ENCODE measurements at regions not wholly inside any gene's neighbourhood (a gene's known extent, or its start where the extent isn't known, plus 50 kb on each side); places are given as distances from the start of the nearest gene placed in this dataset.

- TF ChIP-seq CTCF (IDR thresholded peaks at IDR 0.05; ENCODE audit: insufficient read depth, low read length) (no peak), POLR2AphosphoS5 (IDR thresholded peaks at IDR 0.05; ENCODE audit: low read depth) (no peak), REST (IDR thresholded peaks at IDR 0.05; ENCODE audit: insufficient replicate concordance, low read depth) (no peak), SPI1 (IDR thresholded peaks at IDR 0.05; ENCODE audit: borderline replicate concordance, low read depth) (no peak)
These were observed 353.0 kb upstream of the SFSWAP start for GRCh38 chr12:131357920-131358319.
